ENCODE measurements at regions not wholly inside any gene's neighbourhood (a gene's known extent, or its start where the extent isn't known, plus 50 kb on each side); places are given as distances from the start of the nearest gene placed in this dataset.

GRCh38 chr12:84807249-84807648 is 105.3 kb downstream of the SLC6A15 start:
- Histone ChIP-seq H3K27ac (no peak overlapping the region), H3K27me3 (no peaks in the 10 kb centered on the region), H3K9me3 (replicated peaks in 1 of 3) (no peaks in the 10 kb centered on the region), H3K4me3 (no peak overlapping the region), H3K36me3 (replicated peaks in 1 of 2) (no peaks in the 10 kb centered on the region), H3K4me1 (replicated peaks in 1 of 2) (no peaks in the 10 kb centered on the region)
- no peak for DNase-seq
- TF ChIP-seq, protein P1, sequence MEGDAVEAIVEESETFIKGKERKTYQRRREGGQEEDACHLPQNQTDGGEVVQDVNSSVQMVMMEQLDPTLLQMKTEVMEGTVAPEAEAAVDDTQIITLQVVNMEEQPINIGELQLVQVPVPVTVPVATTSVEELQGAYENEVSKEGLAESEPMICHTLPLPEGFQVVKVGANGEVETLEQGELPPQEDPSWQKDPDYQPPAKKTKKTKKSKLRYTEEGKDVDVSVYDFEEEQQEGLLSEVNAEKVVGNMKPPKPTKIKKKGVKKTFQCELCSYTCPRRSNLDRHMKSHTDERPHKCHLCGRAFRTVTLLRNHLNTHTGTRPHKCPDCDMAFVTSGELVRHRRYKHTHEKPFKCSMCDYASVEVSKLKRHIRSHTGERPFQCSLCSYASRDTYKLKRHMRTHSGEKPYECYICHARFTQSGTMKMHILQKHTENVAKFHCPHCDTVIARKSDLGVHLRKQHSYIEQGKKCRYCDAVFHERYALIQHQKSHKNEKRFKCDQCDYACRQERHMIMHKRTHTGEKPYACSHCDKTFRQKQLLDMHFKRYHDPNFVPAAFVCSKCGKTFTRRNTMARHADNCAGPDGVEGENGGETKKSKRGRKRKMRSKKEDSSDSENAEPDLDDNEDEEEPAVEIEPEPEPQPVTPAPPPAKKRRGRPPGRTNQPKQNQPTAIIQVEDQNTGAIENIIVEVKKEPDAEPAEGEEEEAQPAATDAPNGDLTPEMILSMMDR (IDR thresholded peaks at IDR 0.05), result no peak
- no peak for TF ChIP-seq POLR2A (IDR thresholded peaks at IDR 0.05)
- intact Hi-C loops (cut with DNase I), result no loop called here

DNA sequence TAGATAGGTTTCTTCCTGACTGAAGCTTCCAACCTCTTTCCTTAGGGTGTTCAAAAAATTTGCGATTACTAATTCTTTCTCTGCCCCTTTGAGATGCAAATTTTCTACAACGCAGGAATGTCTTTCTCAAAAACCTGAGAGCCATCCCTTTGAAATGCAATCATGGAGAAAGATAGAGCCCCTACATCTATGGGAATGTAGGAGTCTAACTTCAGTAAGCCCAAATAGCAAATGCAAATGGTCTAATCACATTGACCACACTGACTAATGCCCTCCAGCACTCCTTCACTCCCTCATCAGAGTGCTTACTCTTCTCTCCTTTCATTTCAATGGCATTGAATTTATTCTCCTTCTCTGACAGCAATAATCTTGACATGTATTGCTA is 107.1 kb downstream of the SLC6A15 start:
- H3K27me3 ChIP-seq, result no peaks in the 10 kb centered on the region
- TF ChIP-seq, protein P1 (IDR thresholded peaks at IDR 0.05), result no peak
- TF ChIP-seq POLR2A (IDR thresholded peaks at IDR 0.05), result no peak
- DNase-seq, result no peak
- H3K27ac ChIP-seq, result no peak overlapping the region
- WGBS, 4 donors, result 17 to 33% (median 19%) methylated on average over 2 of the region's 2 CpGs
- H3K4me1 ChIP-seq (replicated peaks in 1 of 2), result no peaks in the 10 kb centered on the region
- H3K9me3 ChIP-seq (replicated peaks in 1 of 3), result no peaks in the 10 kb centered on the region
- no peaks in the 10 kb centered on the region for H3K36me3 ChIP-seq (replicated peaks in 1 of 2)
- intact Hi-C loops (cut with DNase I), result no loop called here
- no peak overlapping the region for H3K4me3 ChIP-seq

DNA sequence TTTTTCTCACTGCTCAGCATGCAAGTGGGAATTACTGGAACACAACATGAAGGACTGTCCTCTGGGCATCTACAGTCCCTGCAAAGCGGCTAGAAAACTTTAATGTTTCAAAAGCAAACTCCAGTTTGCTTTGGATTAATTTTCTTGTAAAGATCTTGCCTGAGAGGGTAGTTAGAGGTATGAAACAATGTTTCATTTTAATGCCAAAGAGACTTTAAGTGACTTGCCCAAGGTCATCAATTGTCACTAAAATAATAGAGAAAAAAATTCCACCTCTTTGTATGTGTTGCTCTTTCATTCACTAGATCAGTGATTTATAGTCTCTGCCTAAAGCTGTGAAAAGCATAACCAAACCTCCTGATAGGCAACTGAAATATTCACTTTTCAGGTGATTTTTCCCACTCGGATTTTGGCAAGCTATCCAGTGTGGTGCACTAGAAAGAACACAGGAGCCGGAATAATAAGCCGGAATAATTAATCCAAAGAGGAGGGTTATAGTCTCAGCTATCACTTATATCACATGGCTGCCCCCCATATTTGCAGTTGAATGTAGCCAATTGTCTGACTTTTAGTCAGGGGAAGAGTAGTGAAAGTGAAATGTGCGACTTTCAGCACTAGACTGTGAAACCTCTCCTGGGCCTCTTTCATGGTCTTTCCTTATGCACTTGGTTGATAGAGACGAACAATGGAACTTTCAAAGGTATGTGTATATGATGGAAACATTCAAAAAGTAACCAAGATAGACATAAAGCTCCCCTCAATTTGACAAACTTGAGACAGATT is 107.7 kb downstream of the SLC6A15 start:
- Histone ChIP-seq H3K27me3 (no peaks in the 10 kb centered on the region), H3K4me1 (replicated peaks in 1 of 2) (no peaks in the 10 kb centered on the region), H3K9me3 (replicated peaks in 1 of 3) (no peaks in the 10 kb centered on the region), H3K27ac (no peak overlapping the region), H3K4me3 (no peak overlapping the region), H3K36me3 (replicated peaks in 1 of 2) (no peaks in the 10 kb centered on the region)
- no peak for DNase-seq
- no peak for TF ChIP-seq POLR2A (IDR thresholded peaks at IDR 0.05)
- TF ChIP-seq, protein P1 (IDR thresholded peaks at IDR 0.05), result no peak
- 63 to 76% (median 66%) methylated on average over 6 of the region's 6 CpGs for WGBS, 4 donors
- intact Hi-C loops (cut with DNase I), result no loop called here

- Histone ChIP-seq H3K36me3 (replicated peaks in 1 of 2) (no peaks in the 10 kb centered on the region), H3K27ac (no peak overlapping the region), H3K9me3 (replicated peaks in 1 of 3) (no peaks in the 10 kb centered on the region), H3K4me3 (no peak overlapping the region), H3K27me3 (no peaks in the 10 kb centered on the region), H3K4me1 (replicated peaks in 1 of 2) (no peaks in the 10 kb centered on the region)
- no peak for DNase-seq
- TF ChIP-seq, protein P1 (IDR thresholded peaks at IDR 0.05), result no peak
- no peak for TF ChIP-seq POLR2A (IDR thresholded peaks at IDR 0.05)
- intact Hi-C loops (cut with DNase I), result no loop called here
- WGBS, 4 donors, result 19 to 56% (median 32%) methylated on average over 1 of the region's 1 CpG
These were observed 108.9 kb downstream of the SLC6A15 start for GRCh38 chr12:84803661-84804060.

Data from adrenal gland (tissue), 9 donors.